ENCODE measurements at regions not wholly inside any gene's neighbourhood (a gene's known extent, or its start where the extent isn't known, plus 50 kb on each side); places are given as distances from the start of the nearest gene placed in this dataset.

DNA sequence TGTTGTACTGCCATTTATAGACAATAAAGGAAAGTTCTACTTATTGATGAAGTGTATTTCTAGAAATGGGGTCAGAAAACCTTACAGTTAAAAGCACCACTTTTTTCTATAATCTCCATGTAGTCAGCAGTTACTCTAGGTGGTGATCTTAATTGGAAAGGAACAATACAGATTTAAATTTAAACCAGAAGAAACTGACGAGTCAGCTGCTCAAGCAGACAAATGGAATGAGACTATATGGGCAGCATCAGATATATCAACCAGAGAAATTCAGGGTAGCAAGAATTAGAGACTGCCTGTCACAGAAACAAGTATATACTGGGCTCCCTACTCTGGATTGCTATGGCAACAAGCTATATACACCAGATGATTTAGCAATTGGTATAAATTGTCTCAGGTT, 99.6 kb upstream of the SCG2 start:
- no peak for DNase-seq (ENCODE audit: low spot score)

DNA sequence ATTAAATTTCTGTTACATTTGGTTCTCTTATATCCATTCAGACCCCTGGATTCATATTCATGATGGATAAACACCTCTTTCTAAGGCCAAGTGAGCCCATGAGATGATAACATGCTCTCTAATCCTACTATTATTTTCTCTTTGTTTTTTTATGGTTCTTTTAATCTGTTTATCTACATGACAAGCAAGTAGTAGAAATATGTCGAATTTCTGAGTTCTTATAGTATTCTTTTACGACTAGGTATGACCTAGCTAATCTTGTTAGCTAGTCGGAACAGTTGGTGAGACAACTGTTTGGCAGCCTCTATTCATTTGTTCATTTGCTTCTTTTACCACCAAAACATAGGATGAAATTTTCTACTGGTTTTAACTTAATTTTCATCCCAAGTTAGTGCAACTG, 98.1 kb upstream of the SCG2 start:
- DNase-seq (ENCODE audit: low spot score): no peak

DNA sequence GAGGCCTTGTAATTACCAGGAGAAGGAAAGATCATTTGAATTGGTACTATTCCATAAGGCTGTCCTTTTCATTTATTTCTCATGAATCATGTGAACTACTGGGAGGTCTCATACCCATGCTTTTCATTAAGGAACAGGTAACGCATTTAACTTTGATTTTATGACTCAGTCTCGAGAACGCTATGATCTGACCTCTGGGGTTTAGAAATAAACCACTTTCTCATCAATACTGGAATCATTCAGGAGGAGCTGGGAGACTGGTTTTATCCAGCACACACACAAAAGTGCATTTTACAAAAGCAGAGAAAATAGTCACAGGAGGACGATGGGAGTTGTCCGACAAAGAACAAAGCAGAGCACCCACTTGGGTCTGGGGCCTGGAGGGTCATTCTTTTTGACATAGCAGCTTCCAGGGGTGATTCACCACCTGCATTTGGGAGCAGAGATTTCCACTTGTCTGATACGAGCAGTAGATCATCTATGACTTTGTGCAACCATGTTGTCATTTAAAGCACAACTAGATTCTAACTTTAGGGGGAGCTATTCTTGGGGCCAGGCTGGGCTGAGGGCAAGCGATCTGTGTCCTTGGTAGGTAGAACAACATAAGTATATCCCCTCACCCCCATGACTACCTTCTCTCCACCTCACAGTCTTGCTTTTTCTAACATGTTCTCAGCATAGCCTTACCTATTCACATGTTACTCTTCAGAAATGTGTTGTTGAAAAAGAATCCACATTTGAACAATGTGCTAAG, 95.9 kb upstream of the SCG2 start:
- no peak for DNase-seq (ENCODE audit: low spot score)

DNA sequence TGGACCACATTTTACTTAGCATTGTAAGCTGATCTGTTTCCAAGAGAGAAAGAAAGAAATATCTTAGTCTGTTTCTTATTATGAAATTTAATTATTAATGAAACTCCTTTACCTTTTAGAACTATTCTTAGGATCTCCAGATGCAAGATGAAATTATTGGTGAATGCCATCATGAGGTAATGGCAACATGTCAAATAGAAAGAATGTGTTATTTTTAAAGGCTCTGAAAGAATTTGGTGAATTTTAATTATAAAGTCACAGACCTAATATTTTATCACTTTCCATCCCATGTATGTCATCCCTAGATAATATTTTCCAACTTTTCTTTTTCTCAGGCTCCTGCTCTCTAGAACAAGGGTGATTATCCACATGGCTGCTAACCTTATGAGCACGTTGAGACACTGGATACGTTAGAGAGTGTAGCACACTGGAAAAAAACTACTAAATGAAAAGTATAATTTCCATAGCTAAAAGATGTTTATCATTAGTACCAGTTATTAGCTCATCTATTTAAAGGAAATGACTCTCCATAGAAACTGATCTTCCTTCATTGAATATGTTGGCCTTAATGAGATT, 95.2 kb upstream of the SCG2 start:
- no peak for DNase-seq (ENCODE audit: low spot score)

DNA sequence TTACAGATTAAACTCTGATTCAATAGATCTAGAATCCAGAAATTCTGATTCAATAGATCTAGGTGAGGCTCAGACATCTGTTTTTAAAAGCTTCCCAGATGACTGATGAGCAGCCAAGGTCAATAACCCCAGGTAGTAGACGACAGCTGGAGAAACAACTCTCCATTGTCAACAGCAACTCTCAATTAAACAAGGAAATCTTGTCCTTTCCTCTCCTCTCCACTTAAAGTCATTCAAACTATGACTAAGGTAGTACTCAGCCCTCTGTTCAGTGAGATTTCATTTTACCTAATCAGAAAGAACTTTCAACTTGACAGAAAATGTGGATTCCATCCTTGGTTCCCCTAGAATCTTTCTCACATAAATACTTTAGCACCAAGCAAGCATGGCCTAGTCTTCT, 94.6 kb upstream of the SCG2 start:
- DNase-seq (ENCODE audit: low spot score): no peak

DNA sequence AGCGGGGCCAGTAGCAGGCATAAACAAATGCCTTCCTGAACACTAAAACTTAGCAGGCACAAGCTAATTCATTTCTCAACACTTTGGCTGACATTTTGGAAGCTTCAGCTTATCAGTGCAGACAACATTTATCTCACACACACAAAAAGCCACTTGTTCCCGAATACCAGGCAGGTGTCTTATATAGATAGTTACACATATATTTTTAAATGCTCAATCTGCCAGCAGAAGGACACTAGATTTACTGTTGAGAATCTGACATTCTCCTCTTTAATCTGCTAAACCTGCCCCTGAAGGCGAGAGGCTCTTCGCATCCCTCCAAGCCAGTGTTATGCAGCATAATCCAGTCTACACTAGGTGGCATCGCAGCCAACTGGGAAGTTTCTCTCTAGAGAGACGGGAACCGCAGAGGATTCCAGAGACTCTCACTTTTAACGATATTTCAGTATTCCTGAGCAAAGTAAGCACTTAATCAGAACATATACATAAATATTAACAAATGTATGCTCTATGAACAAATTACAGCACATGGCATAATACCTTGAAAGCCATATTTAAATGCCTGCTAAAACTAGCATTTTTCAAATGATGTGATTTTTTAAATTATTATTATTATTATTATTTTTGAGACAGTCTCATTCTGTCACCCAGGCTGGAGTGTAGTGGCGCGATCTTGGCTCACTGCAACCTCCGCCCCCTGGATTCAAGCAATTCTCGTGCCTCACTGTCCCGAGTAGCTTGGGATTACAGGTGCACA, 90.2 kb upstream of the SCG2 start:
- DNase-seq (ENCODE audit: low spot score): peak; percentile 72

DNA sequence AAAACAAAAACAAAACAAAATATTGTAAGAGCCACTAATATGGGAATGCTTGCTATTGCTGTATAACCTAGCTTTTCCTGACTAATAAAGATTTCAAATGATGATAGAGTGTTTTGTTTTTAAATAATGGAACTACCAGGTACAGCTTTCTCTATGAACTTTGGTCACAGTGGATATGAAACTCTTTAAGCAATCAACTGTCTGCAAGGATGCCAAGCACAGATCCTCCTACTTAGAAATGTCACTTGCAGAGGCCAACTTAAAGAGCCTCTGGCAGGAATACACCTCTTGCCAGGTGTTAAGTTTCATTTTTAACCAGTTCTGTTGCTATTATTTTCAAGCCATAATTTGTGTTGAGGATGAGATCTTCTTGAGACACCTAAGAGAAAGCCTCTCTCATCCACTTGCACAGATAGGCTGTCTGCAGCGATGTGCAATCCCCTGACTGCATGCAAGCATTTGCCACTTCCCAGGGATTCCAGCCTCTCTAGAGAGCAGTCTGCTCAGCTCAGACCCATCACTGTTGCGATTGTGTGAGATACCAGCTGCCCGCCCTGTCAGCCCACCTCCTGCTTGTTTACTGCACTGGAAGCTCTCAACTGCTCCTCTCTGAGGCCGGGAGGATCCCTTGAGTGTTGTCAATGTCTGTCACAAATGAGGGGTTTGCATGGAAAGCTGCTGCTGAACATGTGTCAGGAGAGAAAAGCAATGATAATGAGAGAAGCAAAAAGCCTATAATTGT, 86.1 kb upstream of the SCG2 start:
- no peak for DNase-seq (ENCODE audit: low spot score)

DNA sequence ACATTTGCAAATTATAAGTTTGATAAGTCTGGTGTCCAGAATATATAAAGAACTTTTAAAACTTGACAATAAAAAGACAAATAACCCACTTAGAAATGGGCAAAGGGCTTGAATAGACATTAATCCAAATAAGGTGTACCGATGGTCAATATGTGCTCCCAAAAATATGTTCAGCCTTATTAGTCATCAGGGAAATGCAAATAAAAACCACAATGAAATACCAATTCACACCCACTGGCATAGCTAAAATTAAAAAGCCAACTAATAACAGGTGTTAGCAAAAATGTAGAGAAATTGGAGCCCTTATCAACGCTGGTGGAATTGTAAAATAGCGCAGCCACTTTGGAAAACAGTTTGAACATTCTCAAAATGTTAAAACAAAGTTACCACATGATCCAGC, 79.0 kb upstream of the SCG2 start:
- DNase-seq (ENCODE audit: low spot score): no peak

DNA sequence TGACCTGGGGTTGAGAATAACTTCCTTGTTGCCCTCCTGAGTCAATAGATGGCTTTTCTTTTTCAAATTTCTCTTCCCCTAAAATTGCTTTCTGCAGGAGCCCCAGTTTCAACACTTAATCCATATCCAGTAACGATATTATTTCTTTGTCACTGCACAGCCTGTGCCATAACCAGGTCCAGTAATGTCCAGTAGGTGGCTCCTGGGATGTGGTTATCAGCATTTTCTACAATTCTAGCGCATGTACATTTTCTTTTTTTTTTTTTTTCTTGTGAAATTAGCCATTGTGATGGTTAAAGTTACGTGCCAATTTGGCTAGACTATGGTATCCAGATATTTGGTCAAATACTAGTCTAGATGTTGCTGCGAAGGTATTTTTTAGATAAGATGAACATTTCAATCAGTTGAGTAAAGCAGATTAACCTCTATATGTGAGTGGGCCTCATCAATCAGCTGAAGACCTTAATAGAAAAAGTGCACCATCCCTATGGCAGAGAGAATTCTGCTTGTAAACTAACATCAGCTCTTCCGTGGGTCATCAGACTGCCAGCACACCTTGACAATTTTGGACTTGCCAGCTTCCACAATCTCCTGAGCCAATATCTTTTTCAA, 72.9 kb upstream of the SCG2 start:
- DNase-seq (ENCODE audit: low spot score): peak; percentile 36

DNA sequence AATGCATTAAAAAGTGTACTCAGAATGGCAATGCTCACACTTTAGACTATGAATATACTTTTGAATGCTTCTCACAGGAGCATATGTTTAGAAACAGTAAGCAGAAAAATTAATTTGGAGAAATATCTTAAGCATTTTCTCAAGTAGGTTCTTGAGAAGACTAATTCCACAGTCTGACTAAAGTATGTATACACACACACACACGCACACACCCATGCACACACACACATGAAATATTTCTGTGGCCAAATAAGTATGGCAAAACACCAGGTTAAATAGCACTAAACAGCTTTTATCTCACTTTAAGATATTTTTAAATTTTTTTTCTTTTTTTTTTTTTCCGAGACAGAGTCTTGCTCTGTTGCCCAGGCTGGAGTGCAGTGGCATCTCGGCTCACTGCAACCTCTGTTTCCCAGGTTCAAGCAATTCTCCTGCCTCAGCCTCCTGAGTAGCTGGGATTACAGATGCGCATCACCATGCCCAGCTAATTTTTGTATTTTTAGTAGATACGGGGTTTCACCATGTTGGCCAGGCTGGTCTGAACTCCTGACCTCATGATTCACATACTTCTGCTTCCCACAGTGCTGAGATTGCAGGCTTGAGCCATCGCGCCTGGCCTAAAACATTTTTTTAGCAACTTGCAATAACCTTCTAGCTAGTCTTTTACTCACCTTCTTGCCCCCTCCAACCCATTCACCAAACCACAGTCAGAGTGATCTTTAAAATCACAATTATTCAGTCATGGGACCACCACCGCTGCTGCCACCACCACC, 67.5 kb upstream of the SCG2 start:
- no peak for DNase-seq (ENCODE audit: low spot score)

DNA sequence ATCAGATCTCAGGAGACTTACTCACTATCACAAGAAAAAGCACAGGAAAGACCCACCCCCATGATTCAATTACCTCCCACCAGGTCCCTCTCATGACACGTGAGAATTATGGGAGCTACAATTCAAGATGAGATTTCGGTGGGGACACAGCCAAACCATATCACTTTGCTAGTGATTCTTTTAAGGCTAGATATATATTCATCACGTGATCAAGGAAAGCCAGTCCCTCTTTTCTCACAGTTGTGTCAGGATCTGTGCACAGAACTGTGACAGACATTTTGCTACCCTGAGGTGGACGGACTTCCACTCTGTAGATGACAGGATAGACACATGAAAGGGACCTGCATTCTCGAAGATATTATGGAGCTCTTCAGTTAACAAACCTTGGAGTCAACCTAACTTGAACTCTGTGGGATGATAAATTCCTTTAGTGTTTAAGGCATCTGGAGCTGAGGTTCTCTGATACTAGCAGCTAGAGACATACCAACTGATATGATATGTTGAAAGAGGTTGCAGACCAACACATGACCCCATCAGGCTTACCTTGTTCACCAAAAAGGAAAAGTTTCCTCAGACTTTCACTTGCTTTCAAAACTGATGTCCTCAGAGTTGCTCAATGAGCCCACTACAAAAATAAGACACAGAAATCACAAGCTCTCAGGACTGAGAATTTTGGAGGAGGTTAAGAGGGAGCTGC, 66.3 kb upstream of the SCG2 start:
- DNase-seq (ENCODE audit: low spot score): no peak

DNA sequence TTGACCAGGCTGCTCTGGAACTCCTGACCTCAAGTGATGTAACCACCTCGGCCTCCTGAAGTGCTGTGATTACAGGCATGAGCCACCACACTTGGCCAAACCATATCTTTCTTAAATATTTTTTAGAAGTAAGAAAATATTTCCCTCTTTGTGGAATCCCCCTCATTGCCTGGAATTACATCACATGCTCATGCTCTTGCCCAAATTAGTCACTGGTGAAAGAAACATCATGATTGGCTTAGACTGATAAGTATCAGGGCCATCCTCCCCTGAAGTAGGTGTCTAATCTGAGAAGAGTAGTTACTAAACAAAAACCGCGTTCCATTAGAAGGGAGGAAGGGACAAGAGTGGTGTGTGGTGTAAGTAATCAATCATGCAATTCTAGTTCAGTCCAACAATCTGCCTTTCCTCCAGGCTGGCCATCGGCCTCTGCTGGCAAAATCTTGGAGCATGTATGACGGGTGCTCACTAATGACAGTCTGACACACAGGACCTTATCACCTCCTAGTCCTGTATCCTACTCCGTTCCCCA, 52.3 kb upstream of the SCG2 start:
- DNase-seq (ENCODE audit: low spot score): no peak

DNA sequence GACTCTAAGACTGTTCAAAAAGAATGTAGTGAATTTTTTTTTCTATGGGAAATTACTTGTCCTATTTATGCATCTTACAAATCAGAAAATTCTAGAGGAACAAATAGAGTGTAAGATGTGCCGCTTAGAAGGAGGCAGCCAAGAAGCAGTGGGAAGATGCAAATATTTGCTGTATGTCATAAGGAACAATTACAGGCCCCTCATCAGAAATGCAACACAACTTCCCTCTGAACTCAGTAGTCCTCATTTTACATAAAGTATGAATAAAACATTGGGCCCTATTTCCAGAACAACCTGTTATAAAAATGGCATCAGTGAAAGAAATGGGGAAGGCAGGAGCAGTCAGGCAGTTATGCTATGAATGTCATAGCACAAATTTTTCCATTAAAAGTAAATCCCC, 50.7 kb upstream of the SCG2 start:
- no peak for DNase-seq (ENCODE audit: low spot score)

DNA sequence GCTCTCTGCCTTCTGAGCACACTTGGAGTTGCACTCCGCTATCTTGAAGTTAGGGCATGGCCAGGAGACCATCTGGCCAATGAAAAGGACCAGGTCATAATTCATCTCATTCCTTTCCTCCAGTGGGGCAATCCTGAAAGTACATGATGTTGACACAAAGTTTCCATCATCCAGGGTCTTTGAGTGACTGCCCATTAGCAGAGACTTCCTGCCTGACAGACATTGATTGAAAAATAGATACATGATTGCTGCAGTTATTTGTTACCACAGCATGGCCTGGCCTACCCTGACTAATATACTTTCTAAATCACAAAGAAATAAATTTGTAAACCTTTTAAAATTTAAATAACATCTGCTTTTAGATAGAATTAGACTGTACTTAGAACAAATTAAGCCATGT, 50.0 kb upstream of the SCG2 start:
- no peak for DNase-seq (ENCODE audit: low spot score)
